C4-2B (cell line): ENCODE measurements at regions not wholly inside any gene's neighbourhood (a gene's known extent, or its start where the extent isn't known, plus 50 kb on each side); places are given as distances from the start of the nearest gene placed in this dataset.

Source experiments
- CTCF ChIP-seq: fragments of 450-650 bp; conservative IDR thresholded peaks from 2 replicates; pipeline ENCODE4 v1.5.1; 2017; ENCODE audit warnings: mild to moderate bottlenecking
- ZFX ChIP-seq: fragments of 450-650 bp; IDR thresholded peaks from 2 replicates; pipeline ENCODE4 v1.6.1; 2017

DNA sequence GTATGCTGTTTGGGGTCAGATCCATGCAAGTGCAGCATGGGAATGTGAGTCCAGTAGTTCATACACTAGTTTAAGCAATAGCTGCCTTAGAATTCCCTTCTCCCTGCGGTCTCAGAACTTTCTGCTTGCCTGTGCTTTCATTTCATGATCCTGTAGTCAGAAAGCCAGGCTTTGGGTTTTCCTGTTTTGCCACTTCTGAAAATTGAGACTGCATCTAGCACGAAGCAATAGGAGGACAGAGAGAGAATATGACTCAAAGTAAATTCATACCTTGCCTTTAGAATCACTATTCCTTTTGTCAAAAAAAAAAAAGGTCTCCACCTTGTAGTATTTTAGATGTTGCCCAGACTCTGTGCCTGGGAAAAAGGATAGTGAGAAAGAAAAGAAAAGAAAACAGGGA is 161.2 kb upstream of the SNX7 start:
- TF ChIP-seq CTCF, result no peak
- no peak for TF ChIP-seq ZFX
